ENCODE measurements at regions not wholly inside any gene's neighbourhood (a gene's known extent, or its start where the extent isn't known, plus 50 kb on each side); places are given as distances from the start of the nearest gene placed in this dataset.

- Mint-ChIP-seq H3K27me3 (peaks cover 2% of the 10 kb centered on the region), H3K9me3 (ENCODE audit: low read depth) (no peaks in the 10 kb centered on the region), H3K4me3 (no peak overlapping the region), H3K36me3 (no peaks in the 10 kb centered on the region), H3K27ac (no peak overlapping the region), H3K4me1 (ENCODE audit: low read depth) (no peaks in the 10 kb centered on the region)
Observed at GRCh38 chr5:71953866-71954265, 153.4 kb upstream of the MAP1B start.

GRCh38 chr5:71954329-71954728 is 152.9 kb upstream of the MAP1B start:
- H3K4me3 Mint-ChIP-seq, result no peak overlapping the region
- peaks cover 2% of the 10 kb centered on the region for H3K27me3 Mint-ChIP-seq
- no peaks in the 10 kb centered on the region for H3K9me3 Mint-ChIP-seq (ENCODE audit: low read depth)
- no peaks in the 10 kb centered on the region for H3K36me3 Mint-ChIP-seq
- H3K27ac Mint-ChIP-seq, result no peak overlapping the region
- no peaks in the 10 kb centered on the region for H3K4me1 Mint-ChIP-seq (ENCODE audit: low read depth)

- Mint-ChIP-seq H3K9me3 (ENCODE audit: low read depth) (no peaks in the 10 kb centered on the region), H3K4me3 (no peak overlapping the region), H3K27me3 (peaks cover 2% of the 10 kb centered on the region), H3K4me1 (ENCODE audit: low read depth) (no peaks in the 10 kb centered on the region), H3K27ac (no peak overlapping the region), H3K36me3 (no peaks in the 10 kb centered on the region)
Observed at GRCh38 chr5:71955723-71956122, 151.6 kb upstream of the MAP1B start.

GRCh38 chr5:71957292-71957898 is 149.9 kb upstream of the MAP1B start:
- H3K4me3 Mint-ChIP-seq, result no peak overlapping the region
- H3K27me3 Mint-ChIP-seq, result peaks cover 2% of the 10 kb centered on the region
- H3K4me1 Mint-ChIP-seq (ENCODE audit: low read depth), result no peaks in the 10 kb centered on the region
- no peaks in the 10 kb centered on the region for H3K9me3 Mint-ChIP-seq (ENCODE audit: low read depth)
- H3K27ac Mint-ChIP-seq, result no peak overlapping the region
- no peaks in the 10 kb centered on the region for H3K36me3 Mint-ChIP-seq

GRCh38 chr5:71960195-71960594 is 147.1 kb upstream of the MAP1B start:
- Mint-ChIP-seq H3K27ac (no peak overlapping the region), H3K9me3 (ENCODE audit: low read depth) (no peaks in the 10 kb centered on the region), H3K36me3 (no peaks in the 10 kb centered on the region)

GRCh38 chr5:71961786-71962185 is 145.5 kb upstream of the MAP1B start:
- Mint-ChIP-seq H3K4me1 (ENCODE audit: low read depth) (no peaks in the 10 kb centered on the region), H3K9me3 (ENCODE audit: low read depth) (no peaks in the 10 kb centered on the region), H3K4me3 (no peak overlapping the region), H3K36me3 (no peaks in the 10 kb centered on the region), H3K27me3 (peaks cover 4% of the 10 kb centered on the region), H3K27ac (no peak overlapping the region)

More at GRCh38 chr5:71960195-71960594, 147.1 kb upstream of the MAP1B start:
- Mint-ChIP-seq H3K4me3 (no peak overlapping the region), H3K4me1 (ENCODE audit: low read depth) (no peaks in the 10 kb centered on the region), H3K27me3 (peaks cover 2% of the 10 kb centered on the region)

- Mint-ChIP-seq H3K27ac (no peak overlapping the region), H3K4me1 (ENCODE audit: low read depth) (no peaks in the 10 kb centered on the region), H3K27me3 (peaks cover 16% of the 10 kb centered on the region), H3K9me3 (ENCODE audit: low read depth) (no peaks in the 10 kb centered on the region), H3K4me3 (no peak overlapping the region), H3K36me3 (no peaks in the 10 kb centered on the region)
Observed at GRCh38 chr5:71969460-71969859, 137.8 kb upstream of the MAP1B start.

- Mint-ChIP-seq H3K36me3 (no peaks in the 10 kb centered on the region), H3K9me3 (ENCODE audit: low read depth) (no peaks in the 10 kb centered on the region), H3K4me3 (no peak overlapping the region), H3K27me3 (peaks cover 14% of the 10 kb centered on the region), H3K27ac (no peak overlapping the region), H3K4me1 (ENCODE audit: low read depth) (no peaks in the 10 kb centered on the region)
Observed at GRCh38 chr5:71971862-71972261, 135.4 kb upstream of the MAP1B start.

GRCh38 chr5:71972777-71973473 is 134.3 kb upstream of the MAP1B start:
- H3K27me3 Mint-ChIP-seq, result peaks cover 15% of the 10 kb centered on the region
- no peaks in the 10 kb centered on the region for H3K9me3 Mint-ChIP-seq (ENCODE audit: low read depth)
- H3K4me3 Mint-ChIP-seq, result no peak overlapping the region
- H3K4me1 Mint-ChIP-seq (ENCODE audit: low read depth), result no peaks in the 10 kb centered on the region
- no peak overlapping the region for H3K27ac Mint-ChIP-seq
- H3K36me3 Mint-ChIP-seq, result no peaks in the 10 kb centered on the region

- Mint-ChIP-seq H3K27ac (no peak overlapping the region), H3K27me3 (peaks cover 15% of the 10 kb centered on the region), H3K36me3 (no peaks in the 10 kb centered on the region), H3K4me1 (ENCODE audit: low read depth) (no peaks in the 10 kb centered on the region), H3K9me3 (ENCODE audit: low read depth) (no peaks in the 10 kb centered on the region), H3K4me3 (no peak overlapping the region)
Observed at GRCh38 chr5:71973563-71973962, 133.7 kb upstream of the MAP1B start.

- Mint-ChIP-seq H3K27ac (no peak overlapping the region), H3K4me1 (ENCODE audit: low read depth) (no peaks in the 10 kb centered on the region), H3K9me3 (ENCODE audit: low read depth) (no peaks in the 10 kb centered on the region), H3K36me3 (no peaks in the 10 kb centered on the region), H3K27me3 (peaks cover 9% of the 10 kb centered on the region), H3K4me3 (no peak overlapping the region)
Observed at GRCh38 chr5:71974165-71974564, 133.1 kb upstream of the MAP1B start.

GRCh38 chr5:71974622-71975021 is 132.7 kb upstream of the MAP1B start:
- no peaks in the 10 kb centered on the region for H3K4me1 Mint-ChIP-seq (ENCODE audit: low read depth)
- no peaks in the 10 kb centered on the region for H3K9me3 Mint-ChIP-seq (ENCODE audit: low read depth)
- H3K36me3 Mint-ChIP-seq, result no peaks in the 10 kb centered on the region
- no peak overlapping the region for H3K27ac Mint-ChIP-seq
- peaks cover 6% of the 10 kb centered on the region for H3K27me3 Mint-ChIP-seq
- no peak overlapping the region for H3K4me3 Mint-ChIP-seq

- Mint-ChIP-seq H3K4me3 (no peak overlapping the region), H3K27ac (no peak overlapping the region), H3K9me3 (ENCODE audit: low read depth) (no peaks in the 10 kb centered on the region), H3K4me1 (ENCODE audit: low read depth) (no peaks in the 10 kb centered on the region), H3K27me3 (peaks cover 6% of the 10 kb centered on the region), H3K36me3 (no peaks in the 10 kb centered on the region)
Observed at GRCh38 chr5:71976449-71976848, 130.8 kb upstream of the MAP1B start.

GRCh38 chr5:71977311-71977710 is 130.0 kb upstream of the MAP1B start:
- no peak overlapping the region for H3K4me3 Mint-ChIP-seq
- H3K9me3 Mint-ChIP-seq (ENCODE audit: low read depth), result peaks cover 2% of the 10 kb centered on the region
- peaks cover 4% of the 10 kb centered on the region for H3K27me3 Mint-ChIP-seq
- no peaks in the 10 kb centered on the region for H3K36me3 Mint-ChIP-seq
- no peaks in the 10 kb centered on the region for H3K4me1 Mint-ChIP-seq (ENCODE audit: low read depth)
- no peak overlapping the region for H3K27ac Mint-ChIP-seq

- H3K27me3 Mint-ChIP-seq, result peaks cover 4% of the 10 kb centered on the region
- H3K36me3 Mint-ChIP-seq, result no peaks in the 10 kb centered on the region
- H3K27ac Mint-ChIP-seq, result no peak overlapping the region
- H3K4me3 Mint-ChIP-seq, result no peak overlapping the region
- peaks cover 11% of the 10 kb centered on the region for H3K9me3 Mint-ChIP-seq (ENCODE audit: low read depth)
- no peaks in the 10 kb centered on the region for H3K4me1 Mint-ChIP-seq (ENCODE audit: low read depth)
Observed at GRCh38 chr5:71978216-71978615, 129.1 kb upstream of the MAP1B start.
